ES-I3 (cell line): ENCODE measurements at regions not wholly inside any gene's neighbourhood (a gene's known extent, or its start where the extent isn't known, plus 50 kb on each side); places are given as distances from the start of the nearest gene placed in this dataset.

ENCODE experiments used
- H3K36me3 ChIP-seq: 2 replicates; pipeline ENCODE4 v1.6.1; 2013; ENCODE audit warnings: mild to moderate bottlenecking, low read length, control low read depth, moderate library complexity; ENCODE audit not compliant: insufficient read depth
- H3K4me1 ChIP-seq: 2 replicates; pipeline ENCODE4 v1.6.1; 2013; ENCODE audit warnings: mild to moderate bottlenecking, control low read depth, low read length; ENCODE audit not compliant: insufficient read depth
- H3K9ac ChIP-seq: 2 replicates; pipeline ENCODE4 v1.6.1; 2013; ENCODE audit warnings: low read depth, mild to moderate bottlenecking, low read length, moderate library complexity
- H3K9me3 ChIP-seq: 2 replicates; pipeline ENCODE4 v1.6.1; 2013; ENCODE audit warnings: mild to moderate bottlenecking, low read length, moderate library complexity; ENCODE audit not compliant: control insufficient read depth, insufficient read depth

DNA sequence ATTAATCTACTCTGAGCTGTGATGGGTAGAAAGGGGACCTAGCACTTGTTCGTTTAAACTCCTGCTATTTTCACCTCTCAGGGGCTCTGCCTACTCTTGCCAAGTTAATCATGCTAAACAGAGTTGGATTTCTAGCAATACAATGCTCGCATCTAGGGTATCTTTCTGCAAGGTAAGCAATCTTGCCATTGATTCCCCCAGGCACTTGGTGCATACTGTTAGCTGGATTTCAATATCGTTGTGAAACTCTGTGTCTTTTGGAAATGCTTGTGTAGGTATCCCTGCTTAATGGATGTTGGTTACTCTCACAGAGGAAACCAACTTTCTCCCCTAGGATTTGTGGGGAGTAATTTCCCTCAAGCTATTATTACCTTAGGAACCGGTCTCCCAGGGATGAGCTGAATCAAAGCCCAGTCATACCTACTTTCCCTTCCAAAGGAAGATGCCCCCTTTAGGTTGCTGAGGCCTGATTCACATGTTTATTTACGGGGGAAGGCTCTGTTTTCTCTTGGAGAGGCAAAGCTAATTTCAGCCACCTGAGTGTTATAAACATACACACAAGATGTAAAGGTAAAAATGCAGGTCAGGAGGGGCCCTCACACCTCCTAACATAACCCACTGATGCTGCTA is 366.8 kb downstream of the FBXW7 start:
- no peaks in the 10 kb centered on the region for H3K9me3 ChIP-seq
- no peak overlapping the region for H3K9ac ChIP-seq
- H3K4me1 ChIP-seq = peaks cover 21% of the 10 kb centered on the region; the same call in 1 of the 2 replicates
- no peaks in the 10 kb centered on the region for H3K36me3 ChIP-seq

DNA sequence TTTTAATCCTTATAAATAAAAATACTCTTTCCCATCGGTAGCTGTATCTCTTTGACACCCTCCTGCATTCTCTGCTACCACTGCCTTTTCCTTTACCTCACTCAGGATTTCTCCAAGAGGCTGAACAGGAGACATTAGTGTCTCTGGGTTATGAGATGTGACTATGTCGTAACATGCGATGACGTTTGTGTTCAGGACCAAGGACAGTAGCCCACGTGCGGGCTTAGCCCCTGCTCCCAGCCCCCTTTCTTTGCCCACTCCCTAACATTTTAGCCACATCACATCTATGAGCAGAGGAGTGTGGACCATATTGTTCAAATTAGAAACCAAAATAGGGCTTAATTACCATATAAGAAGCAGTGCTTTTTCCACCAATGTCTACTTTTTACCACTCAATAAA is 369.3 kb downstream of the FBXW7 start:
- peaks cover 21% of the 10 kb centered on the region; the same call in 1 of the 2 replicates for H3K4me1 ChIP-seq
- no peaks in the 10 kb centered on the region for H3K36me3 ChIP-seq
- no peak overlapping the region for H3K9ac ChIP-seq
- H3K9me3 ChIP-seq = no peaks in the 10 kb centered on the region

DNA sequence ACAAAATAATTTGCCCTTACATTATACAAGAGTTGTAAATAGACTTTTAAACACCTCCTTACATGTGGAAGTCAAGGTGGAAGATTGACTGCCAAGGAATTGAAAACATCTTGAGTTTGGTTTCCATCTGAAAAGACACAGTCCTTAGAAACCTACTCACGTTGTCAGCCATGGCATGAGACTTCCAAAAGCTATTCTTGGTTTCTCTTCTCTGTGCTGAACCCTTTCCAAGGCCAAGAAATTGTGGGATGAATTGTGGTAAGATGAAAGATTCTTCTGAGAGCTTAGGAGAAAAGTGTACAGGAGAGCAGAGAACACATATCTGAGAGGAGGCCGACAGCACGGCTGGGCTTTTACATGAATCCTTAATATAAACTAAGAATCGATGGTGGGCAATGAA is 370.0 kb downstream of the FBXW7 start:
- Histone ChIP-seq H3K36me3 (no peaks in the 10 kb centered on the region), H3K9me3 (no peaks in the 10 kb centered on the region), H3K4me1 (peaks cover 21% of the 10 kb centered on the region; the same call in 1 of the 2 replicates), H3K9ac (no peak overlapping the region)

DNA sequence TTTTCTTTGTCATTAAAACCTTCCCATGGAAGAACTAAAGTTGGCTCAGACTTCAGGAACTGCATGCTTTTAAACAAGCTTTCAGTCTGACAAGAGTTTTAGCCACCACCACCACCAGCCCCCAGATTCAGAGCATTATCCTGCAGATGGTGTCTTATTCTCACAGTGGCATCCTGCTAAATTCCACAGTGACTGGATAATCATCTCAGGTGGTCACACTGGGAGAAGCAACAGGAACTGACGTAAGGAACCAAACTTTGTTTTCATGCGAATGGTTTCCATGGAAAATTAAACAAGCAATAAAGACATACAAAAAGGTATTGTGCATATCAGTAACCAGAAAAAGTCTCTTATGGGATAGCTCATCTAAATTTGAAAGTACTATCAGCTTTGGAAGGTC is 370.7 kb downstream of the FBXW7 start:
- no peaks in the 10 kb centered on the region for H3K9me3 ChIP-seq
- no peaks in the 10 kb centered on the region for H3K36me3 ChIP-seq
- H3K9ac ChIP-seq = no peak overlapping the region
- peaks cover 21% of the 10 kb centered on the region; the same call in 1 of the 2 replicates for H3K4me1 ChIP-seq

DNA sequence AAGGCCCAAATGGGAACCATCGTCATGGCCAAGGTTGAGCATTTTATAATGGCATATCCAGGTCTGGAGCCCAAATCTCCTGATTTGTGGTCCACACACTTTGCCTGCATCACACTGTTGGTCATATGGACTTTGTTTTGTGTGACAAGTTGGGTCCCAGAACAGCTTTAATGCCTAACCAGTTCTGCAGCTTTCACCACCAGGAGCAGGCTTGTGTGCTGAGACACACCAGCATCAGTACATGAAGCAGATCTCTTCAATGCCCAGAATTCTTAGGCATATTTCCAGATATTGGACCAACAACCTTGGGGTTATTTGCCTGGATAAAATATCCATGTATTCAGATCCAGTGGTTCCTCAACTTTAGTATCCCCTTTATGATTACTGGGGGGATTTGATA is 371.3 kb downstream of the FBXW7 start:
- Histone ChIP-seq H3K4me1 (peaks cover 20% of the 10 kb centered on the region; the same call in 1 of the 2 replicates), H3K9ac (no peak overlapping the region), H3K9me3 (no peaks in the 10 kb centered on the region), H3K36me3 (no peaks in the 10 kb centered on the region)

DNA sequence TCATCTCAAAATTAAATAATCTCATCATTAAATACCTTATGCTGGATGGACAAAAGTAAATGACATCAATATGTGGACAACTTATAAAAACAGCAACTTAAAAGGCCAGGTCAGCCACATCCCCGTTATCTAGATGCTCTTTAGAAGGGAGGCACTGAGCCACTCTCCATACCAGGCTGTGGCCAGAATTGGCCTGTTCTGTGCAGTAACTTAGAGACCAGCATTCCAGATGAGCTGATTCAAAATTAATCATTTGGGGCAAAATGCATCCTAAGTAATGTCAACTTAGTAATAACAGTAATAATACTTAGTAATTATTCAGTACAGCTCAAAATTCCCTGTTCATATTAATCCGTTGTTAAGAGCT is 373.6 kb downstream of the FBXW7 start:
- Histone ChIP-seq H3K9ac (no peak overlapping the region), H3K36me3 (no peaks in the 10 kb centered on the region), H3K4me1 (peaks cover 13% of the 10 kb centered on the region; the same call in 1 of the 2 replicates), H3K9me3 (no peaks in the 10 kb centered on the region)

DNA sequence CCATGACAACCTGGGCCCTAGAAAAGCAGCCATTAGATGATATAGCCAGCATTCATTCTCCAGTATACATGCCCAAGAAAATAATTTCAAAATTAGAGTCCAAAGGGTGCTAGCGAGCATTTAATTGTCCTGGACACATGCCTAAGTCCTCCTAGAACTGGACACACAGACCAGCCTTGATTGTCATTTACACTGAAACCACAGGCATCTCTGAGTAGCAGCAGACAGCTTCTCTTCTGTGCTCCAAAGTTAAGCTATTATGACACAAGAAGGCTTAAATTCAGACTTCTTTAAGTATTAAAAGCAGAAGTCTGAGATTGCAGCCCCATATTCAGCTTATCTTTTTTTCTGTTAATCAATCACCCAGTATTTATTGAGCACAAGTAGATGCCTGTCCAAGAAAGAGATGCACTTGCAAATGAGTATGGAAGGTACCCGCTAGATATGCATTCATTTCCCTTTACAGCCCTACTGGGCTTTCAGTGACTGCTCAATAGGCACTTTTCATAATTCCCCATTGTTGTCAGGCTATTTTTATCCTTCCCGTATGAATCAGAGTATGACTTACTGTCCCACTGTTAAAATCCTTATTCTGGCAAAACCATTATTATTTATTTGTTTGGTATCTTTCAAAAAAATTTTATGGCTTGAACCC is 374.1 kb downstream of the FBXW7 start:
- no peaks in the 10 kb centered on the region for H3K36me3 ChIP-seq
- H3K9me3 ChIP-seq = no peaks in the 10 kb centered on the region
- H3K9ac ChIP-seq = no peak overlapping the region
- peaks cover 13% of the 10 kb centered on the region; the same call in 1 of the 2 replicates for H3K4me1 ChIP-seq

DNA sequence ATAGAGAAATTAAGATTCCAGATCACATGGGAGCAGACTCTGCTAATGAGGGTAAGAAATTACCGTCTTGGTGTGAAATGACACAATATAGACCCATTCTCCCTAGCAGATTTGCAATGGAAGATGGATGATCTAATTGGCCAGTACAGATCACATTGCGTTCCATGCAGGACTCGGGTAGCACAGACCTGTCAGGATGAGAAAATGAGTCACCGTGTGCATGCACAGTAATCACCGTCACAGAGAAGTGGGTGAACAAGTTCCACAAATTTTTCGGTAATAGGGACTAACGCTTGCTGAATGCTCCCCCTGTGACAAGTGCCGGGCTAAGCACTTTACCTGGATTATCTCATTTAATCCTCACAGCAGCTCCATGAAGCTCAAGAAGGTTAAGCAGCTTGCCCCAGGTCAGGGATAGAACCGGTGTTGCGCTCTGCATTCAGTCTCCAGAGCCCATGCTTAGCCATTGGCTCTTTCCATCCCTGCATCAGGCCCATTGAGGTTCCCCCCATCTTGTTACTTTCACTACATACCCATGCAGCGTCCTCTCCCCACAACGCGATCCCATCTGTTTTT is 375.6 kb downstream of the FBXW7 start:
- no peaks in the 10 kb centered on the region for H3K9me3 ChIP-seq
- H3K36me3 ChIP-seq = no peaks in the 10 kb centered on the region

DNA sequence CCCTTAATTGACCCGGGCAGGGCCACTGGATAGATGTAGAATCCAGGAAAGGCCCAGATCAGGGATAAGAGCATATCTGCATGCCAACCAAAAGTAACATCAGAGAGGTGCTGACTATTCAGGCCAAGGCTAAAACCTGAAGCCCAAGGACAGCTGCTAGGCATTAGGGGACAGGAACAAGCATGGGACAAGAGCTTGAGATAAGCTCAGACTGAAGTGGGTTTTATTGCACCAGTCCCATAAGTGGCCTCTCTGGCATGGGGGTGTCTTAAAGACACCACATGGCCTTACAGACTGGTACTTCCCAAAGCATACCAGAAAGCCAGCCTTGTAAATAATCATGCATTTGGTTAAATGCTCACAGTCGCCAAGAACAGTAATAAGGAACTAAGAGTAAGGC is 376.1 kb downstream of the FBXW7 start:
- Histone ChIP-seq H3K4me1 (peaks cover 4% of the 10 kb centered on the region; the same call in 1 of the 2 replicates), H3K9me3 (no peaks in the 10 kb centered on the region), H3K9ac (no peak overlapping the region), H3K36me3 (no peaks in the 10 kb centered on the region)

More for the DNA sequence above, 375.6 kb downstream of the FBXW7 start:
- peaks cover 7% of the 10 kb centered on the region; the same call in 1 of the 2 replicates for H3K4me1 ChIP-seq
- H3K9ac ChIP-seq = no peak overlapping the region

DNA sequence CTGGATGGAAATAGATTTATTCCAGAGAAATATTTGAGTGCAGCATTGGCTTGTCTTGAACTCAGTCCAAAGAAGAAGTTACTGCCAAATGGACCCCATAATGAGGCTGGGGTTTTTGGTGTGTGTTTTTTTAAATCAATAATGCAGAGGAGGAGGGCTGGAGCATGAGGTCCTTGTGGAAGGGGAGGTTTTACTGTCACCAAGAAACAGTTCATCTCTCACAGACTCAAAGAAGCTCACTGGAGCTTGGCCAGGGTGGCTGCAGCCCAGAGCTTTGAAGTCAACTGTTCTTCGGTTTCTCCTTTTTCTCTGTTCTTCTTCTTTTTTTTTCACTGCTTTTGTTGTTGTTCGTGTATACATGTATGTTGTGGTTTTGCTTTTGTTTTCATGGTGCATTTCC is 377.7 kb downstream of the FBXW7 start:
- H3K36me3 ChIP-seq = no peaks in the 10 kb centered on the region
- H3K9me3 ChIP-seq = no peaks in the 10 kb centered on the region
- H3K4me1 ChIP-seq = no peaks in the 10 kb centered on the region
- H3K9ac ChIP-seq = no peak overlapping the region

DNA sequence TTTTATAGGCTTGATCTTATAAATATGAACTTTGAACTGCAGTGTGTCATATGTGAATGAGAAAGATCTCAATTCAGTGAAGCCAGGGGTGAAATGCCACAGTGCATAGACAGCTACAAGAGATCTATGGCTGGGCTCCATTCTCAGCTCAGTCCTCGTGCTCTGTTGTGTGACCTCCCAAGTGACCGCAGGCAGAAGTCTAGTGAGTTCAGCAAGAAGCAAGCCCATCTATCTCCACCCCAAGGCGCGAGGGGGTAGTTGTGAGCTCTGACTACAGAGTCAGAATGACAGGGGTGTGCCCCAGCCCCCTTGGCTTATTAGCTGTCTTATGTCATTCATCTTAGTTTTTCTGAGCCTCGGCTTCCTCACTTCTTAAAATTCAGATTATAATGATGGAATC is 378.3 kb downstream of the FBXW7 start:
- no peaks in the 10 kb centered on the region for H3K4me1 ChIP-seq

DNA sequence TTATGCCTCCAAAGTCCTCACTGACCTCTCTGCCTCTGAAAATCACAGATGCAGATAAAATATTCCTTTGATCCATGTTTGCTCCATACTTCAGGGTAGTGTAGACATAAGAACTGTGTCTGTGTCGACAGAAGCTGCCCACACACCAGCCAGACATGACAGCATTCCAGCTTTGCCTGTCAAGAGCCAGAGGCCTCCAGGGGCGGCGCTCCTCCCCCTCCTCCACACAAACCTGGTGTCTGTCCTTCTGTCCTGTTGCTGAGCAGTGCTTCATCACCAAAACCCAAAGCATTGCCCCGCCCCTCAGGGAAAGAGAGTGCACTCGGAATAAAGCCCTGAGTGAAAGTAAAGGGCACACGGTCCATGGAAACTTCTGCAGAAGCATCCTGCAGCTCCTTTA is 379.4 kb downstream of the FBXW7 start:
- H3K9ac ChIP-seq = no peak overlapping the region
- no peaks in the 10 kb centered on the region for H3K36me3 ChIP-seq
- H3K9me3 ChIP-seq = no peaks in the 10 kb centered on the region
- no peaks in the 10 kb centered on the region for H3K4me1 ChIP-seq

More for the DNA sequence above, 378.3 kb downstream of the FBXW7 start:
- Histone ChIP-seq H3K9me3 (no peaks in the 10 kb centered on the region), H3K36me3 (no peaks in the 10 kb centered on the region), H3K9ac (no peak overlapping the region)

DNA sequence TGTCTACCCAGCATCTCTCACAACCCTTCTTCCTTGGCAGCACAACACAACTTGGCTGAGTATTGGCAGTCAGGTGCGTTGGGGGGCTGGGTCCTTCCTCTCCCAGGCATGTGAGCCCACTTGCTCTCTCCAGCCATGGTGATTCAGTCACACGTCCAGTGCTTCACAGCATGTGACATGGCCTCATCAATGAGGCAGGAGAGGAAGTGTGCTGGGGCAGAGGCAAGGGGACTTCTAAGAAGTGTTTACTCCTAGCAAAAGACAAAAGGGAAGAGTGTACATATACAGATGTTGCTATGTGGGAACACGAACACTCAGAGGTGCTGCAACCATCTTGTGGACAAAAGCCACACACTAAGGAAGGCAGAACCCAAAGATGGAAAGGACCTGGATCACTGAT is 380.8 kb downstream of the FBXW7 start:
- H3K9me3 ChIP-seq = no peaks in the 10 kb centered on the region
- H3K9ac ChIP-seq = no peak overlapping the region
- no peaks in the 10 kb centered on the region for H3K36me3 ChIP-seq
- H3K4me1 ChIP-seq = no peaks in the 10 kb centered on the region

DNA sequence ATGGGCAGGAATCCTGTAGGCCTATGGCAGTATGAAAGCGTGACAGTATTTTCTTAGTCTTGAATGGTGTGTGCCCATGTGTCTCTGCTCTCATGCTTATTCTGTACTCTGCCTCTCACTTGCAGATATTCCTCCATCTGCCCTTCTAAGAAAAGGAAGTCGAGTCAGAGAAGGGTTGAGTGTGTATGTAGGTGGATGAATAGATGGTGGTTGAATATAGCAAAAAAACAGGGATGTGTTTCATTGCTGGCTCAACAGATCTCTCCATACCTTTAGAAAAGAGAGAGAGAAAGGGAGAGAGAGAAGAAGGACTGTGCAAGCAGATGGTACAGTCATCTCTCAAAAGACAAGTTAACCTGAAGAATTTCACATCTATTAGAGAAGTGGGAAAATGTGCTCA is 381.5 kb downstream of the FBXW7 start:
- Histone ChIP-seq H3K4me1 (no peaks in the 10 kb centered on the region), H3K9me3 (no peaks in the 10 kb centered on the region), H3K36me3 (no peaks in the 10 kb centered on the region), H3K9ac (no peak overlapping the region)
